Esophagus muscularis mucosa (tissue), 4 donors: ENCODE measurements at regions not wholly inside any gene's neighbourhood (a gene's known extent, or its start where the extent isn't known, plus 50 kb on each side); places are given as distances from the start of the nearest gene placed in this dataset.

Experiments used
- CTCF ChIP-seq, 3 experiments: fragments of 200-600 bp in 2 of 3; fragments of 450-650 bp in 1 of 3; sonication (generic) in 2 of 3; IDR thresholded peaks; one replicate each; pipeline ENCODE4 v1.5.1; 2017 to 2019; ENCODE audit warnings: antibody characterized with exemption in 3 of 3, mild to moderate bottlenecking in 2 of 3, moderate library complexity in 1 of 3
- EP300 ChIP-seq: sonication (generic); formaldehyde crosslinking; IDR thresholded peaks from one replicate; pipeline ENCODE4 v1.6.1; 2017; ENCODE audit warnings: antibody characterized with exemption
- POLR2A ChIP-seq: fragments of 450-650 bp; IDR thresholded peaks from one replicate; pipeline ENCODE4 v1.6.1; 2017; ENCODE audit warnings: antibody characterized with exemption, moderate library complexity, mild to moderate bottlenecking, low read depth

GRCh38 chr1:104592926-104593325 is 843.2 kb downstream of the AMY1C start:
- TF ChIP-seq CTCF (IDR thresholded peaks at IDR 0.05) (no peak), EP300 (no peak), POLR2A (no peak)
